ENCODE measurements at regions not wholly inside any gene's neighbourhood (a gene's known extent, or its start where the extent isn't known, plus 50 kb on each side); places are given as distances from the start of the nearest gene placed in this dataset.

- no peak for TF ChIP-seq POLR2A (IDR thresholded peaks at IDR 0.05)
- TF ChIP-seq, protein P1, sequence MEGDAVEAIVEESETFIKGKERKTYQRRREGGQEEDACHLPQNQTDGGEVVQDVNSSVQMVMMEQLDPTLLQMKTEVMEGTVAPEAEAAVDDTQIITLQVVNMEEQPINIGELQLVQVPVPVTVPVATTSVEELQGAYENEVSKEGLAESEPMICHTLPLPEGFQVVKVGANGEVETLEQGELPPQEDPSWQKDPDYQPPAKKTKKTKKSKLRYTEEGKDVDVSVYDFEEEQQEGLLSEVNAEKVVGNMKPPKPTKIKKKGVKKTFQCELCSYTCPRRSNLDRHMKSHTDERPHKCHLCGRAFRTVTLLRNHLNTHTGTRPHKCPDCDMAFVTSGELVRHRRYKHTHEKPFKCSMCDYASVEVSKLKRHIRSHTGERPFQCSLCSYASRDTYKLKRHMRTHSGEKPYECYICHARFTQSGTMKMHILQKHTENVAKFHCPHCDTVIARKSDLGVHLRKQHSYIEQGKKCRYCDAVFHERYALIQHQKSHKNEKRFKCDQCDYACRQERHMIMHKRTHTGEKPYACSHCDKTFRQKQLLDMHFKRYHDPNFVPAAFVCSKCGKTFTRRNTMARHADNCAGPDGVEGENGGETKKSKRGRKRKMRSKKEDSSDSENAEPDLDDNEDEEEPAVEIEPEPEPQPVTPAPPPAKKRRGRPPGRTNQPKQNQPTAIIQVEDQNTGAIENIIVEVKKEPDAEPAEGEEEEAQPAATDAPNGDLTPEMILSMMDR (IDR thresholded peaks at IDR 0.05) = no peak
- TF ChIP-seq EP300 (IDR thresholded peaks at IDR 0.05; ENCODE audit: low read depth) = no peak
Observed at GRCh38 chr1:209486861-209487593, 96.5 kb upstream of the CAMK1G start.
